Stomach smooth muscle (tissue), 2 donors: ENCODE measurements at regions not wholly inside any gene's neighbourhood (a gene's known extent, or its start where the extent isn't known, plus 50 kb on each side); places are given as distances from the start of the nearest gene placed in this dataset.
A peak's percentile ranks its signal among the peaks of the same experiment; 100 is the strongest.
"Not testable (repeated sequence)": the region's sequence is repeated elsewhere in the genome, so short reads cannot be mapped to it uniquely, and the experiment has no call there.

Source experiments
- H3K27ac ChIP-seq: one replicate; pipeline ENCODE4 v1.7.0; 2013; ENCODE audit warnings: mild to moderate bottlenecking, low read length, inconsistent platforms
- H3K27me3 ChIP-seq, 2 donors: one replicate each; pipeline ENCODE4 v1.7.0; 2013; ENCODE audit warnings: low read length in 2 of 2; ENCODE audit not compliant: insufficient read depth in 2 of 2, control insufficient read depth in 1 of 2
- H3K36me3 ChIP-seq, 2 donors: one replicate each; pipeline ENCODE4 v1.7.0; 2013; ENCODE audit warnings: low read length in 2 of 2; ENCODE audit not compliant: control insufficient read depth in 2 of 2, insufficient read depth in 2 of 2
- H3K4me1 ChIP-seq: one replicate; pipeline ENCODE4 v1.7.0; 2013; ENCODE audit warnings: low read length; ENCODE audit not compliant: control insufficient read depth, insufficient read depth
- H3K4me3 ChIP-seq, 2 donors: one replicate each; pipeline ENCODE4 v1.7.0; 2013; ENCODE audit warnings: low read length in 2 of 2
- H3K9ac ChIP-seq, 2 donors: one replicate each; pipeline ENCODE4 v1.7.0; 2013; ENCODE audit warnings: low read length in 2 of 2, mild to moderate bottlenecking in 1 of 2
- H3K9me3 ChIP-seq, 2 donors: one replicate each; pipeline ENCODE4 v1.7.0; 2013; ENCODE audit warnings: low read length in 2 of 2; ENCODE audit not compliant: control insufficient read depth in 2 of 2
- donor health status: healthy.
- donor health status: Pancreatic carcinoma.

- H3K9me3 ChIP-seq = no peaks in the 10 kb centered on the region
- H3K27me3 ChIP-seq = no peaks in the 10 kb centered on the region
- no peaks in the 10 kb centered on the region for H3K36me3 ChIP-seq
- no peaks in the 10 kb centered on the region for H3K4me1 ChIP-seq
- H3K27ac ChIP-seq = no peak overlapping the region
- no peak overlapping the region for H3K9ac ChIP-seq
- H3K4me3 ChIP-seq = no peak overlapping the region
Measured at GRCh38 chr5:158499075-158499891, 600.4 kb downstream of the EBF1 start.

- Histone ChIP-seq H3K36me3 (no peaks in the 10 kb centered on the region), H3K9me3 (no peaks in the 10 kb centered on the region), H3K4me3 (no peak overlapping the region), H3K9ac (no peak overlapping the region), H3K27ac (no peak overlapping the region), H3K27me3 (no peaks in the 10 kb centered on the region), H3K4me1 (no peaks in the 10 kb centered on the region)
Measured at GRCh38 chr5:158496624-158497023, 603.1 kb downstream of the EBF1 start.

GRCh38 chr5:158494541-158494940, 605.2 kb downstream of the EBF1 start:
- no peak overlapping the region for H3K27ac ChIP-seq
- no peak overlapping the region for H3K9ac ChIP-seq
- no peaks in the 10 kb centered on the region for H3K4me1 ChIP-seq
- no peaks in the 10 kb centered on the region for H3K36me3 ChIP-seq
- no peaks in the 10 kb centered on the region for H3K9me3 ChIP-seq
- H3K27me3 ChIP-seq = no peaks in the 10 kb centered on the region
- no peak overlapping the region for H3K4me3 ChIP-seq

- not testable (repeated sequence) for H3K9ac ChIP-seq, H3K4me1 ChIP-seq, H3K27ac ChIP-seq, H3K27me3 ChIP-seq, H3K9me3 ChIP-seq, H3K36me3 ChIP-seq, H3K4me3 ChIP-seq
Measured at GRCh38 chr5:158494044-158494443, 605.7 kb downstream of the EBF1 start.

GRCh38 chr5:158492841-158493242, 606.9 kb downstream of the EBF1 start:
- no peaks in the 10 kb centered on the region for H3K36me3 ChIP-seq
- no peaks in the 10 kb centered on the region for H3K27me3 ChIP-seq
- H3K27ac ChIP-seq = no peak overlapping the region
- H3K9me3 ChIP-seq = no peaks in the 10 kb centered on the region
- no peak overlapping the region for H3K4me3 ChIP-seq
- H3K4me1 ChIP-seq = no peaks in the 10 kb centered on the region
- no peak overlapping the region for H3K9ac ChIP-seq

- no peak overlapping the region for H3K4me3 ChIP-seq
- no peak overlapping the region for H3K27ac ChIP-seq
- no peaks in the 10 kb centered on the region for H3K9me3 ChIP-seq
- no peaks in the 10 kb centered on the region for H3K27me3 ChIP-seq
- no peaks in the 10 kb centered on the region for H3K36me3 ChIP-seq
- H3K9ac ChIP-seq = no peak overlapping the region
- peaks cover 3% of the 10 kb centered on the region for H3K4me1 ChIP-seq
Measured at GRCh38 chr5:158492136-158492535, 607.6 kb downstream of the EBF1 start.

- Histone ChIP-seq H3K27me3 (no peaks in the 10 kb centered on the region), H3K9me3 (no peaks in the 10 kb centered on the region), H3K9ac (no peak overlapping the region), H3K4me1 (peaks cover 26% of the 10 kb centered on the region), H3K36me3 (no peaks in the 10 kb centered on the region), H3K4me3 (no peak overlapping the region), H3K27ac (peak overlapping the region; percentile 6)
Measured at GRCh38 chr5:158487664-158488063, 612.1 kb downstream of the EBF1 start.

GRCh38 chr5:158487156-158487555, 612.6 kb downstream of the EBF1 start:
- Histone ChIP-seq H3K9ac (no peak overlapping the region), H3K9me3 (no peaks in the 10 kb centered on the region), H3K4me3 (no peak overlapping the region), H3K4me1 (peaks cover 26% of the 10 kb centered on the region), H3K27ac (no peak overlapping the region), H3K27me3 (no peaks in the 10 kb centered on the region), H3K36me3 (no peaks in the 10 kb centered on the region)

- Histone ChIP-seq H3K27me3 (no peaks in the 10 kb centered on the region), H3K36me3 (no peaks in the 10 kb centered on the region), H3K9ac (no peak overlapping the region), H3K4me3 (no peak overlapping the region), H3K27ac (no peak overlapping the region), H3K9me3 (no peaks in the 10 kb centered on the region), H3K4me1 (peaks cover 26% of the 10 kb centered on the region)
Measured at GRCh38 chr5:158486566-158486965, 613.1 kb downstream of the EBF1 start.

GRCh38 chr5:158485604-158486081, 614.1 kb downstream of the EBF1 start:
- H3K9ac ChIP-seq = no peak overlapping the region
- peaks cover 26% of the 10 kb centered on the region for H3K4me1 ChIP-seq
- peak overlapping the region; percentile 56 for H3K27ac ChIP-seq

GRCh38 chr5:158485047-158485446, 614.7 kb downstream of the EBF1 start:
- Histone ChIP-seq H3K36me3 (no peaks in the 10 kb centered on the region), H3K27me3 (no peaks in the 10 kb centered on the region), H3K4me3 (peak overlapping the region in 1 of 2 donors; percentile 23), H3K9me3 (no peaks in the 10 kb centered on the region), H3K4me1 (peaks cover 26% of the 10 kb centered on the region), H3K27ac (peak overlapping the region; percentile 56), H3K9ac (no peak overlapping the region)

More at GRCh38 chr5:158485604-158486081, 614.1 kb downstream of the EBF1 start:
- Histone ChIP-seq H3K27me3 (no peaks in the 10 kb centered on the region), H3K9me3 (no peaks in the 10 kb centered on the region), H3K36me3 (no peaks in the 10 kb centered on the region), H3K4me3 (peak overlapping the region in 1 of 2 donors; percentile 23)
